HFF-Myc (cell line): ENCODE measurements at regions not wholly inside any gene's neighbourhood (a gene's known extent, or its start where the extent isn't known, plus 50 kb on each side); places are given as distances from the start of the nearest gene placed in this dataset.
"Not testable (repeated sequence)": the region's sequence is repeated elsewhere in the genome, so short reads cannot be mapped to it uniquely, and the experiment has no call there.

Experiments
- DNase-seq: peaks from one replicate; pipeline ENCODE4 v3.0.0-alpha.2; 2011; ENCODE audit warnings: low read depth; ENCODE audit errors: extremely low read depth
- H3K4me3 ChIP-seq: replicated peaks from 2 replicates; pipeline ENCODE4 v1.5.1; 2011; ENCODE audit warnings: low read depth, mild to moderate bottlenecking, control low read depth, low read length
- CTCF ChIP-seq: IDR thresholded peaks from 2 replicates; pipeline ENCODE4 v1.5.1; 2012; ENCODE audit warnings: mild to moderate bottlenecking, low read depth, low read length, control low read depth; ENCODE audit errors: missing control alignments

- DNase-seq, result no peak
- no peak for TF ChIP-seq CTCF
- no peak overlapping the region for H3K4me3 ChIP-seq
Measured at GRCh38 chr7:24440892-24441291, 132.4 kb upstream of the PALS2 start.

- no peak for DNase-seq
- H3K4me3 ChIP-seq, result no peak overlapping the region
- TF ChIP-seq CTCF, result no peak
Measured at GRCh38 chr7:24441314-24442027, 131.8 kb upstream of the PALS2 start.

GRCh38 chr7:24442170-24442777 lies 131.0 kb upstream of the PALS2 start:
- no peak for TF ChIP-seq CTCF
- DNase-seq, result no peak
- H3K4me3 ChIP-seq, result no peak overlapping the region

- no peak overlapping the region for H3K4me3 ChIP-seq
- DNase-seq, result no peak
- no peak for TF ChIP-seq CTCF
Measured at GRCh38 chr7:24444666-24445440, 128.4 kb upstream of the PALS2 start.

- TF ChIP-seq CTCF, result no peak
- no peak overlapping the region for H3K4me3 ChIP-seq
- no peak for DNase-seq
Measured at GRCh38 chr7:24448038-24448437, 125.2 kb upstream of the PALS2 start.

GRCh38 chr7:24449416-24449815 lies 123.8 kb upstream of the PALS2 start:
- H3K4me3 ChIP-seq, DNase-seq: not testable (repeated sequence)
